HL-60 (cell line): ENCODE measurements at regions not wholly inside any gene's neighbourhood (a gene's known extent, or its start where the extent isn't known, plus 50 kb on each side); places are given as distances from the start of the nearest gene placed in this dataset.

Experiments
- DNase-seq, 2 experiments: peaks; one replicate each; pipeline ENCODE4 v3.0.0-alpha.2; 2010 to 2020; ENCODE audit warnings: low read depth in 1 of 2, low spot score in 1 of 2
- H3K27ac ChIP-seq: fragments of 250-450 bp; sonication (Bioruptor Pico); replicated peaks from 2 replicates; pipeline ENCODE4 v1.5.1; 2020; ENCODE audit warnings: mild to moderate bottlenecking, moderate library complexity
- H3K27me3 ChIP-seq: fragments of 250-450 bp; sonication (Bioruptor Pico); 2 replicates; pipeline ENCODE4 v1.5.1; 2021; ENCODE audit warnings: mild to moderate bottlenecking, moderate library complexity; ENCODE audit not compliant: insufficient read depth, poor library complexity, severe bottlenecking
- H3K4me3 ChIP-seq: replicated peaks from 2 replicates; pipeline ENCODE4 v1.5.1; 2011; ENCODE audit warnings: mild to moderate bottlenecking, control low read depth, low read length; ENCODE audit not compliant: insufficient read depth
- CTCF ChIP-seq: IDR thresholded peaks from one replicate; pipeline ENCODE4 v1.5.1; 2011; ENCODE audit warnings: low read length, control low read depth, inconsistent platforms; ENCODE audit not compliant: insufficient read depth
- GABPA ChIP-seq: IDR thresholded peaks from 2 replicates; pipeline ENCODE4 v1.6.1; 2012; ENCODE audit warnings: low read depth
- POLR2AphosphoS5 ChIP-seq: IDR thresholded peaks from 2 replicates; pipeline ENCODE4 v1.6.1; 2012; ENCODE audit warnings: low read depth
- REST ChIP-seq: IDR thresholded peaks from 2 replicates; pipeline ENCODE4 v1.6.1; 2012; ENCODE audit warnings: low read depth; ENCODE audit not compliant: insufficient replicate concordance
- SPI1 ChIP-seq: IDR thresholded peaks from 2 replicates; pipeline ENCODE4 v1.6.1; 2012; ENCODE audit warnings: low read depth, mild to moderate bottlenecking, borderline replicate concordance

- TF ChIP-seq POLR2AphosphoS5 = no peak
- no peak for TF ChIP-seq SPI1
- no peak for TF ChIP-seq CTCF
- TF ChIP-seq REST = no peak
- TF ChIP-seq GABPA = no peak
- Histone ChIP-seq H3K4me3 (no peak overlapping the region), H3K27me3 (no peaks in the 10 kb centered on the region), H3K27ac (no peak overlapping the region)
- DNase-seq = no peak
Measured at GRCh38 chr3:113138839-113139743, 72.3 kb upstream of the BOC start.

GRCh38 chr3:113140876-113141275 lies 70.5 kb upstream of the BOC start:
- TF ChIP-seq POLR2AphosphoS5 (no peak), SPI1 (no peak), REST (no peak), GABPA (no peak), CTCF (no peak)
- Histone ChIP-seq H3K27ac (no peak overlapping the region), H3K27me3 (no peaks in the 10 kb centered on the region), H3K4me3 (no peak overlapping the region)
- DNase-seq = no peak

- TF ChIP-seq GABPA (no peak), CTCF (no peak), SPI1 (no peak), POLR2AphosphoS5 (no peak), REST (no peak)
- no peaks in the 10 kb centered on the region for H3K27me3 ChIP-seq
- no peak overlapping the region for H3K4me3 ChIP-seq
- DNase-seq = no peak
- no peak overlapping the region for H3K27ac ChIP-seq
Measured at GRCh38 chr3:113141543-113141942, 69.8 kb upstream of the BOC start.
